Non-pigmented ciliary epithelial cell (primary cell): ENCODE measurements at regions not wholly inside any gene's neighbourhood (a gene's known extent, or its start where the extent isn't known, plus 50 kb on each side); places are given as distances from the start of the nearest gene placed in this dataset.

ENCODE experiments used
- DNase-seq: peaks from one replicate; pipeline ENCODE4 v3.0.0-alpha.2; 2010; ENCODE audit warnings: low read depth

- no peak for DNase-seq
These were observed 538.5 kb downstream of the BCOR start for GRCh38 chrX:39559229-39559628.

DNA sequence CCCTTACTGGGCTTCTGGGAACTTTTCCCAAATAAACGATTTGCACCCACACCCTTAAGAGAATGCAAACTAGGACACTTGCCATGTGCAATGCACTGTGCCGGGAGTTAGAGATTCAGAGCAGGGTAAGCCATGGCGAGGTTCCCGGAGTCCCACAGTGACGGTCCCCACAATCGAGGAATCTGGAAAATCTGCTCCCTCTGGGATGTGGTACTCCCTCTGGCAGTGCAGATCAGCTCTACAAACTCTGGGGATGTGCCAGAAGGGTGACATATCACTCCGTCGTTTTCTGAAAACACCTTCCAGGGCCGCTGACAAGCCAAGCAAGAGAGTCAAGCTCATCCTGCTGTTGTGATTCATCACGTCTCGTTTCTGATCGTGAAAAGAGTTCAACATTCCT lies 537.5 kb downstream of the BCOR start:
- no peak for DNase-seq

- DNase-seq = no peak
These were observed 534.6 kb downstream of the BCOR start for GRCh38 chrX:39563178-39563577.

DNA sequence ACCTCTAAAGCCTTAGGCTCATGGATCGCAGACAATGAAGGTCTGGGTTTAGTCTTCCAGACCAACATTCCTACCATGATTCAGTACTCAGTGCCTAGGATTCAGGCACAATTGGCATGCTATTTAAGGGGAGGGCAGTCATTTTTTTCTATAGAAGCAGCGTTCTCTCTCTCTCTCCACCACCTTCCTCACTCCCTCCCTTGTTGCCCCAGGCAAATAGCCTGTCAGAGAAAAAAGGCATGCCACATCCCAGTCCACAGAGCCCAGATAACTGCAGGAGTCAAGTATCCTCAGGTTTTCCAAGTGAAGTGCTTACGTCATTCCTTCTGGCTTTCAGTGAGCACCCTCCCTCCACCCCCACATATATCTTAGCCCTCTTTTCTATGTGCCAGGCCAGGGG lies 533.0 kb downstream of the BCOR start:
- DNase-seq = no peak

DNA sequence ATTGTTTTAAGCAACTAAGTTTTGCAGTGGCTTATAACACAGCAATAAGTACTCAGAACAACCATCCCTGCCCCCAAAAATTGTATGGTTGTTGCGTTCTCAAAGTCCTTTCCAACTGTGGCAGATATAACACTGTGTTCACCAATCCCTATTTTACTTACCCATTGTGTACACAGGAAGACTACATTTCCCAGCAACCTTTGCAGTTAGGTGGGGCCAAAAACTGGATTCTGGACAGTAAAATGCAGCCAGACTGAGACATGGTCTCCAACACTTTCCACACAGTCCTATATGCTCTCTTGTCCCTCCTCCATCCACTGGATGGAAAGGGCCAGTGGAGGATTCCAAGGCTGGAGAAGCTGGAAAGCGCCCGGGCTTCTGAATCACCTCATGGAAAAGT lies 523.6 kb downstream of the BCOR start:
- DNase-seq = no peak

GRCh38 chrX:39576041-39576872 lies 521.5 kb downstream of the BCOR start:
- DNase-seq = no peak

DNA sequence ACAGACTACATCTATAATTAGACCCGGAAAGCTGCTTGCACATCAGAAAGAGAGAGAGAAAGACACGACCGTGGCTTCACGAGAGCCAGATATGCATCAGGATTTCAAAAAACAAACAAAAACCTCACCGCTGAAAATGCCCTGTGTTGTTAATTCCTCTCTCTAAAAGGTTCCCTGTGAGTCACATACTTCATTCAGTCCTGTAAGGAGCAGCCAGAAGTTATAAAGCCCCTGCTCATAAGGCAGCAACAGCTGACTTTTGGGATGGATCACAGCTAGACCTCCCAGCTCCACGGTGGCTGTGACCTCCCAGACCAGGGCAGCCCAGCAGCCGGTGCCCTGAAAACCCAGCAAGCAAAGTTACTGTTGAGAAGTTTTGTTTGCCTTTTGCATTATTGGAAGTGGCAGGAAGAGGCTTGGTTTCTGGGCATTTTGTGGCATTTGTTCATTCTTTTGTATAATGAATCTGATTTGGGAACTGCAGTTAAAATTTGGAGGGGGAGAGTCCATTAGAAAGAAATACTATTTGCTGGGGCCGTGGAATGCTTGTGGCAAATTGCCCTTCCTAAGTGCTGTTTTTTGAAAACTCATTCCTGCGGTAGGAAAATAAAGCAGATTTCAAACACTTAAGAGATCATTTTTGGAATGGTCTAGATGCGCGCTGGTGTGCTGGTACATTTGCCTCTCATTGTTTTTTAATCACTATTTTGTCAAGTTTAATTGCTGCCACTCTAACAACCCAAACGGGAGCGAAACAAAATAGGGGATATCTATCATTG lies 520.4 kb downstream of the BCOR start:
- DNase-seq = no peak

DNA sequence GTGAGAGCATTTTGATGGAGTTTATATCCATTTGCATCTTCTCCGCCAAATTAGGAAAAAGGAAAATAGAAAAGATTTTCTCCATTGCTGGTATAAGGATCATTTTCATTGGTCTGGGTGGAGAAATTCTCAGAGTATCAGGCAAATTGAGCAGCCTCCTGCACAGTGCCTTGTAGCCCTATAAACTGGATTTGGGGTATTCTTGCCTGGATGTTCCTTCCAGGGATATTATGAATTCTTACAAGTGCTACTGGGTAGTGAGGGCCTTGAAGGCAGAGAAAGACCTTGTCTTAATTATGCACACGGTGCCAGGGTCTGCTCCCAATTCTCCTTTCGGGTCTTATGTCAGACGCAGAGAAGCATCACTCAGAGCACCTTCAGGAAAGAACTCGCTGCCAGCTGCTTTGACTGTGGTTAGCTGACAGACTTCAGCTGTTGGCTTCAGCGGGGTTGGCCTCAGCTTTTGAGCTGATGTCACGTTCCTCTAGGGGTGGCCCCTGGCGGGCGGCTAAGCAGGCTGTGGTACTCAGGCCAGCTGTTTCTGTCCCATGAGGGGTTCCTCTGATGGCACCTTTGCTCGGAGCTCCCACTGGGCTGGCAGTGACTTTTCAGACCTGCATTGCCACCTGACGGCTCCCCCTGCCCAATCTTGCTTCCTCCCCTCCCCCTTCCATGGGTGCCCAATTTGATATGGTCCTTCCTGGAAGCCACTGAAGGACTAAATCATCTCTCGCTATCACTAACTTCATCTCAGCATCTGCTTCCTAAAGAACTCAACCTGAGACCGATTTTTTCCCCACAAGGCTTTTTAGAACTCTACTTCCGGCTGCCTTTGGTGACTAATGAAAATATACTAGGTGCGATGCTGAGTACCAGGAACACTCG lies 519.5 kb downstream of the BCOR start:
- no peak for DNase-seq

- no peak for DNase-seq
These were observed 517.7 kb downstream of the BCOR start for GRCh38 chrX:39580043-39580442.

GRCh38 chrX:39581411-39581810 lies 516.3 kb downstream of the BCOR start:
- no peak for DNase-seq

DNA sequence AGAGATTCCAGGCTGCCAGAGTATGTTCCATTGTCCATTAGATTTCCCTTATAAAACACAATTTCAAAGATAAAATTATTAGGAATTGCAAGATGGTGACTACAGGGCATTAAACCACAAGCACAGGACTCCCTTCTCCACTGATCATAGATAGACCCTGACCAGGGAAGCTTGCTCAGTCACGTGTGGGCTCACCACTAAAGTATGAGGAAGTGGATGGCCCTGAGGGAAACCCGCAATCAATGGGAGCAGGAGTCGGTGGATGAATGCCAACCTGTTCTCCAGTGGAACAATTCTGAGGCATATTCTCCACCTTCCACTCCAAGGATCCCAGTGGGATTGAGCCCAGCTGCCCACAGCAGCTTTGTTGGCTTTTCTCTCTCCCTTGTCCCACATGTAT lies 515.7 kb downstream of the BCOR start:
- no peak for DNase-seq

DNA sequence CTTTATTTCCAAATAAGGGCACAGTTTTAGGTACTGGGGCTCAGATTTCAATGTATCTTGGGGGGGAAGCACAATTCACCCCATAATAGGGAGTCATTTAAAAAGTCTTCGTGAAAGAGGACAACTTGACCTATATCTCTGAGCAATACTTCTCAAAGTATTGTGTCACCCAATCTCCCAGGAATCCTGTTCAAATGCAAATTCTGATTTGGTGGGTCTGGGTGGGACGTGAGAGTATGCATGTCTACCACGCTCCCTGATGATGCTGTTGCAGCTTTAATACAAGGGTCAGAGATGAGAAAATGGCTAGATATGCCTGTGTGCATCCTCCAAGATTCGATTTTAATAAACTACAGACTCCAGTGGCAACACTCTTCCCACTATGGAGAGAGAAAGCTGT lies 514.8 kb downstream of the BCOR start:
- no peak for DNase-seq

GRCh38 chrX:39585808-39586207 lies 511.9 kb downstream of the BCOR start:
- no peak for DNase-seq

DNA sequence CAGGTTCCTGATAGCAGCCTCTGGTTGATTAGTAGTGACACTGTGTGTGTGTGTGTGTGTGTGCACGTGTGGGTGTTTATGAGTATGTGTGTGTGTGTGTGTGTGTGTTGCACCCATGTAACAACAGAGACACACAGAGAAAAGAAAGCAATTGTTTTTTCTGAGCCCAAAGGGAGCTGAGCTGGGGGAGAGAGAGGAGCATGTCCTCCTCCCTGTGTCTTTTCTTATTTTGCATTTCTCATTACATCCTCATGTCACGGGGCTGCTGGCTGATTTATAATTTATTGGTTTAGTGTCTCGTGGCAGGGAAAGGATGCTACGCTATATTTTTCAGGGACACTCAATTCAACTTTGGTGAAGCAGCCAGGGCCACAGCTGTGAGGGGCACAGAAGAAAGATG lies 511.4 kb downstream of the BCOR start:
- DNase-seq = no peak

DNA sequence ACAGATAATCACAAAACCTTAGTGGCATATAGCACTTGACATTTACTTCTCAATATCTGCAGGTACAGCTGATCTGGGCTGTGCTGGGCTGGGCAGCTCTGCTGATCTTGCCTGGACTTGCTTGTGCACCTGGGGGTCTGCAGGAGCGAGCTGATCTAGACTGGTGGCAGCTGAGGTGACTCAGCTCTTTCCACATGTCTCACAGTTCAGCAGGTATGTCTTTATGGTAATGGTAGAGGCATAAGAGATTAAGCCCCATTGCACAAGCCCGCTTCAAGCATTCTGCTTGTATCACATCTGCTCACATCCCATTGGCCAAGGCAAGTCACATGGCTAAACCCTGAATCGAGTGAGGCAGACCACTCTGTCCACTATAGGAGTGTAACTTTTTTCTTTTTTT lies 506.7 kb downstream of the BCOR start:
- DNase-seq = no peak

DNA sequence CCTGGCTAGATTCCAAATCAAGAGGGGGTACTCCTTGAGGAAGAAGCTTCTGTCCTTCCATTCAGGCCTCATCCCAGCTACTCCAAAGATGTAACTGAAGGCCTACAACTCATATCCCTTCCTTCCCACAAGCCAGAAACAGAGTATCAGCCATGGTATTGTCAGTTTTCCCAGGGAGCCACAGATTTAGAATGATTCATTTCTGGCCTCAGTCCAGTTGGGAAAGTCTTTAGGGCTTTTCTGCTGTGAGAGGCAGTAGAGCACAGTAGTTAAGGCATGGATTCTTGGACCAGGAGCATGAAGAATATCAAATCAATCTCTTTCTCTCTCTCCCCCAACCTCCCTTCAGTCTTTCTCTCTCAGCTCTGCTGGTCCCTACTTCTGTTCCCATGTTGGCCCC lies 505.0 kb downstream of the BCOR start:
- no peak for DNase-seq

- no peak for DNase-seq
These were observed 501.8 kb downstream of the BCOR start for GRCh38 chrX:39595977-39596376.

DNA sequence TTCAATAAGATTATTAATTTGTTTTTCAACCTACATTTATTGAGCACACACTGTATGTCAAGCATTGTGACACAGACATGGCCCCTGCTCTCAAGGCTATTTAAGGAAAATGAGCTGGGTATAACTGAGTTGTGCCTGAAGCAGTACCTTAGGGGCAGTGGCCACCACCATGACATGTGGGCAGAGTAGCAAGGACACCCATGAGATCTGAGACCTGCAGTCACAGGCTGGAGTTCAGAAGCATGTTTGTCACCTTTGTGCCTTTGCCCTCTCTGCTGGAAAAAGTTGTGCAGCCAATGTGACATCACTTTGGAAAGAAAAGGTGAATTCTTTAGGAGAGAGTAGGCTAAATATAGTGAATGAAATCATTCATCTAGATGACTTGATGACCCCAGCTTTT lies 501.3 kb downstream of the BCOR start:
- no peak for DNase-seq

DNA sequence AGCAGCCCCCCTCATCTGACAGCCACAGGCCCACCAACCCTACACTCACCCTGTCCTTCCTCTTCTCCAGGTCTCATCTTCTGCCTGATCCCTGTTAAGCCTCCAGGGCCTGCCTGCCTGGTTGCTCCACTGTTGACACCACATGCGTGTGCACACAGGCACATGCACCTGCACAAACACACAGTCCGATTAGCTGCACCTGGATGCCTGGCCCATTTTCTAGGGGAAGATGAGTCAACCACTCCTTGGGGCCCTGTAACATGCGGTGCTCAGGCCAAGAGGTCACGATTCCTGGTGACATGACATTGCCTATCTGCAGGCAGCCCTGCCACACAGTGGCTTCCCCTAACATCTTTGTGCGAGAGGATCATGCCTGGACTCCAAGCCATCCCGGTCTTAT lies 498.4 kb downstream of the BCOR start:
- DNase-seq = no peak

- DNase-seq = no peak
These were observed 497.5 kb downstream of the BCOR start for GRCh38 chrX:39600222-39600621.

DNA sequence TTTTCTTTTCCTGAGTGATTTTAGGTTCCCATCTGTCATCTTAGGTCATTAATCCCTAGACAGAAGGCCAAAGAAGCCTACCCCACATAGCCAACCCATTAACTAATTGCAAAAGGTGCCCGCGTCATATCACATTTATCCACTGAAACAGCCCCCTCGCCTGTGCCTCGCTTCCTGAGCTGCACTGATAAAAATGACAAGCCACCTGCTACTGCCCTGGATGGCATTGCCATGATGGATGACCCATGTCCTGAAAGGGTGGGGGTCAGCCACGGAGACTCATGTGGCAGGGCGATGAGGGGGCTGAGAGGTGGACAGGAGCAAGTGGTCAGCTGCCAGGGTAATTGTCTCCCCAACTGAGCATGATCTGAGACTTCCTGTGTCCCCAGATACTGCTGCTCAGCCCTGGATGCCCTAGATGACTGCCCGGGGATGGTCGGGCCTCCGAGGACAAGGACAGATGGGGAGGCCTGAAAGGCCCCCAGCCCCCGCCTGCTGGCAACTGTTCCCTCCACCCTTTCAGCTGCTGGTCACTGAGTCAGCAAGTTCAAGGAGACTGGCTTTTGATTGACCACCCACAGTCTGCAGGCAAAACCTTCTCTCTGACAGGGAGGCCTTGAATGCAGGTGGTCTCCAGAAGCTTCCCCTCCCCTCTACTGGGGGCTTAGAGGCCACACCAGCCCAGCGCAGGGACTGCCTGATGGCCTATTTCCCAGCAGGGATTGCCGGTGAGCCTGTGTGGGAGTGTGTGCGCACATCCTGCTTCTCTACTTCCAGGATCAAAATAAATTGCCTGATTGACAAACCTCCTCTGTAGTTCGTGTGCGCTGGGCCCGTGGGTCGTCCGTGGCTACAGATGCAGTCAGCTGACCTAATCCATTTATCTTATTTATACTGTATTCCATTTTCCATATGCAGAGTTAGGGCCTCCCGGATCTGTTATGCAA lies 496.3 kb downstream of the BCOR start:
- no peak for DNase-seq
